ENCODE measurements at regions not wholly inside any gene's neighbourhood (a gene's known extent, or its start where the extent isn't known, plus 50 kb on each side); places are given as distances from the start of the nearest gene placed in this dataset.
"Not testable (repeated sequence)": the region's sequence is repeated elsewhere in the genome, so short reads cannot be mapped to it uniquely, and the experiment has no call there.

GRCh38 chr7:10786976-10787375 is 186.7 kb upstream of the PHF14 start:
- H3K4me3 ChIP-seq (ENCODE audit: insufficient read depth, low read depth, low read length); H3K79me1 ChIP-seq (ENCODE audit: low read depth in 1 of 2, low read length in 2 of 2); H2BK120ac ChIP-seq (ENCODE audit: low read depth, low read length); H3K9me1 ChIP-seq (ENCODE audit: insufficient read depth, low read length); H3K9me3 ChIP-seq (ENCODE audit: control insufficient read depth, insufficient read depth, low read length); H3K23ac ChIP-seq (ENCODE audit: low read depth, low read length); H3K9ac ChIP-seq (ENCODE audit: low read depth, low read length); H2AFZ ChIP-seq (replicated peaks; ENCODE audit: low read length, poor library complexity); BruUV-seq (replicated peaks); DNase-seq; H3K14ac ChIP-seq (replicated peaks; ENCODE audit: low read depth, low read length); H2BK15ac ChIP-seq (ENCODE audit: low read depth, low read length); H2AK5ac ChIP-seq (ENCODE audit: low read depth, low read length); POLR2A ChIA-PET (ENCODE audit: unreplicated experiment); H4K91ac ChIP-seq (ENCODE audit: insufficient read depth, low read depth, low read length); intact Hi-C loops (cut with micrococcal nuclease); dilution Hi-C loops (cut with HindIII; ENCODE audit: low sequenced_read_pairs, unreplicated experiment); H3K27me3 ChIP-seq (ENCODE audit: control insufficient read depth, insufficient read depth, low read length); H3K4ac ChIP-seq (ENCODE audit: low read depth, low read length); H3K4me1 ChIP-seq (ENCODE audit: control insufficient read depth, insufficient read depth, low read length); H2BK20ac ChIP-seq (ENCODE audit: low read depth, low read length); H2AK9ac ChIP-seq (replicated peaks; ENCODE audit: low read depth, low read length, poor library complexity); H4K8ac ChIP-seq (ENCODE audit: low read depth in 2 of 2, low read length in 2 of 2); H3K36me3 ChIP-seq (ENCODE audit: control insufficient read depth, insufficient read depth, low read length); ATAC-seq (ENCODE audit: low read depth); H3K56ac ChIP-seq (ENCODE audit: extremely low read depth, insufficient read depth, low read length); in situ Hi-C loops (cut with MboI; ENCODE audit: low sequenced_read_pairs); H2BK5ac ChIP-seq (ENCODE audit: low read depth, low read length, poor library complexity, severe bottlenecking); H3K18ac ChIP-seq (ENCODE audit: low read depth, low read length); H3K4me2 ChIP-seq (ENCODE audit: low read depth, low read length); H3K27ac ChIP-seq (ENCODE audit: insufficient read depth, low read length); H4K20me1 ChIP-seq (ENCODE audit: insufficient read depth, low read length); H4K5ac ChIP-seq (ENCODE audit: low read depth, low read length): not testable (repeated sequence)
- WGBS, 2 experiments (ENCODE audit: extremely low coverage in 2 of 2, insufficient read length in 1 of 2) = no CpG with 5 or more reads among the region's 9 CpGs
- CTCF ChIA-PET = interaction anchor here (0.8 kb wide), 1 partner anchor 13 kb away, joined by 3 read pairs; no protein-coding TSS in a partner anchor

Data from IMR-90 (cell line).